NB4 (cell line): ENCODE measurements at regions not wholly inside any gene's neighbourhood (a gene's known extent, or its start where the extent isn't known, plus 50 kb on each side); places are given as distances from the start of the nearest gene placed in this dataset.

Source experiments
- CTCF ChIP-seq: IDR thresholded peaks from one replicate; pipeline ENCODE4 v1.5.1; 2012; ENCODE audit warnings: low read depth, low read length
- MYC ChIP-seq: IDR thresholded peaks from 2 replicates; pipeline ENCODE4 v1.6.1; 2011; ENCODE audit warnings: low read depth, low read length

GRCh38 chr6:133591275-133591674 is 297.6 kb upstream of the TCF21 start:
- TF ChIP-seq MYC (no peak), CTCF (no peak)
